NCI-H82 treated with DMSO at 0.1 percent for 48 hours (cell line): ENCODE measurements at regions not wholly inside any gene's neighbourhood (a gene's known extent, or its start where the extent isn't known, plus 50 kb on each side); places are given as distances from the start of the nearest gene placed in this dataset.
"Not testable (repeated sequence)": the region's sequence is repeated elsewhere in the genome, so short reads cannot be mapped to it uniquely, and the experiment has no call there.

Experiments used
- DNase-seq: peaks from one replicate; lab custom pipeline; 2025; ENCODE audit not compliant: unreplicated experiment; lab: John Stamatoyannopoulos, UW

GRCh38 chr4:31442236-31442635 is 722.1 kb downstream of the PCDH7 start:
- DNase-seq: no peak

- peak; percentile 67 for DNase-seq
Measured at GRCh38 chr4:31445526-31445925, 725.4 kb downstream of the PCDH7 start.

- DNase-seq: no peak
Measured at GRCh38 chr4:31455612-31456011, 735.4 kb downstream of the PCDH7 start.

- no peak for DNase-seq
Measured at GRCh38 chr4:31458813-31459212, 738.6 kb downstream of the PCDH7 start.

- DNase-seq: no peak
Measured at GRCh38 chr4:31461421-31461820, 741.3 kb downstream of the PCDH7 start.

GRCh38 chr4:31467781-31468180 is 747.6 kb downstream of the PCDH7 start:
- DNase-seq: no peak

- no peak for DNase-seq
Measured at GRCh38 chr4:31474221-31474620, 754.1 kb downstream of the PCDH7 start.

- peak; percentile 79 for DNase-seq
Measured at GRCh38 chr4:31482691-31483090, 762.5 kb downstream of the PCDH7 start.

- DNase-seq: not testable (repeated sequence)
Measured at GRCh38 chr4:31499216-31499615, 779.0 kb downstream of the PCDH7 start.

GRCh38 chr4:31516520-31516919 is 796.4 kb downstream of the PCDH7 start:
- no peak for DNase-seq

- no peak for DNase-seq
Measured at GRCh38 chr4:31518796-31519250, 798.7 kb downstream of the PCDH7 start.

GRCh38 chr4:31530555-31530954 is 810.4 kb downstream of the PCDH7 start:
- no peak for DNase-seq

GRCh38 chr4:31538877-31539276 is 818.7 kb downstream of the PCDH7 start:
- no peak for DNase-seq

GRCh38 chr4:31539284-31540069 is 819.3 kb downstream of the PCDH7 start:
- no peak for DNase-seq

- DNase-seq: no peak
Measured at GRCh38 chr4:31545330-31545729, 825.2 kb downstream of the PCDH7 start.

- no peak for DNase-seq
Measured at GRCh38 chr4:31545755-31546154, 825.6 kb downstream of the PCDH7 start.

GRCh38 chr4:31548021-31548420 is 827.9 kb downstream of the PCDH7 start:
- no peak for DNase-seq

GRCh38 chr4:31548823-31549222 is 828.7 kb downstream of the PCDH7 start:
- no peak for DNase-seq

- DNase-seq: no peak
Measured at GRCh38 chr4:31549256-31549655, 829.1 kb downstream of the PCDH7 start.

GRCh38 chr4:31557437-31557836 is 837.3 kb downstream of the PCDH7 start:
- DNase-seq: no peak

- no peak for DNase-seq
Measured at GRCh38 chr4:31573554-31573953, 853.4 kb downstream of the PCDH7 start.

GRCh38 chr4:31575504-31575903 is 855.3 kb downstream of the PCDH7 start:
- no peak for DNase-seq

- no peak for DNase-seq
Measured at GRCh38 chr4:31580843-31581242, 860.7 kb downstream of the PCDH7 start.
